ENCODE measurements at regions not wholly inside any gene's neighbourhood (a gene's known extent, or its start where the extent isn't known, plus 50 kb on each side); places are given as distances from the start of the nearest gene placed in this dataset.

DNA sequence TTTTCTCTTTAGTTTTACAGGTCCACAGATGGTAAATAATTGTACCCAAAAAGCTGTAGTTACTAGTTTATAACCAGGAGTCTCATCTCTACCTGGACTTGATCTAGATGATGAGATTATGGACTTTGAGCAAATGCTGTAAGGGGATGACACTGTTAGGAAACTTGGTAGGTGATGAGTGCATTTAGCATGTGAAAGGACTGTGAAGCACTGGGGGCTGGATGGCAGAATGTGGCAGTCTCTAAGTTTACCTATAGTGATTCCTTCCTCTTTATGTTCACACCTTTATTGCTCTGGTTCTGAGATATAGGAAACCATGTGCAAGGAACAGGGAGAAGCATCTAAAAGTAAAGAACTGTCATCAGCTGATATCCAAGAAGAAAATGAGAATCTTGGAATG, 230.7 kb upstream of the CHORDC1 start:
- H4K20me1 ChIP-seq (ENCODE audit: insufficient read depth): no peaks in the 10 kb centered on the region
- H3K4me2 ChIP-seq: no peak overlapping the region
- no peak overlapping the region for H2AFZ ChIP-seq (ENCODE audit: low read depth)
- no peaks in the 10 kb centered on the region for H3K27me3 ChIP-seq (ENCODE audit: insufficient read depth, low read depth)
- no peak overlapping the region for H3K4me3 ChIP-seq (IDR thresholded peaks at IDR 0.05; ENCODE audit: insufficient read depth, low read depth, low read length)
- no peaks in the 10 kb centered on the region for H3K4me1 ChIP-seq (ENCODE audit: low read depth, poor library complexity, severe bottlenecking)
- no peak overlapping the region for H3K27ac ChIP-seq
- no peak for TF ChIP-seq CTCF (conservative IDR thresholded peaks at IDR 0.05; ENCODE audit: low read depth, low read length)
- no peak overlapping the region for H3K9ac ChIP-seq
- H3K79me2 ChIP-seq (ENCODE audit: insufficient read depth, low read depth): no peaks in the 10 kb centered on the region
- H3K36me3 ChIP-seq (ENCODE audit: insufficient read depth): no peaks in the 10 kb centered on the region

GRCh38 chr11:90449606-90450005, 226.8 kb upstream of the CHORDC1 start:
- no peak overlapping the region for H3K27ac ChIP-seq
- no peaks in the 10 kb centered on the region for H3K79me2 ChIP-seq (ENCODE audit: insufficient read depth, low read depth)
- H3K27me3 ChIP-seq (ENCODE audit: insufficient read depth, low read depth): no peaks in the 10 kb centered on the region
- H3K9ac ChIP-seq: no peak overlapping the region
- H3K36me3 ChIP-seq (ENCODE audit: insufficient read depth): no peaks in the 10 kb centered on the region
- H3K4me3 ChIP-seq (IDR thresholded peaks at IDR 0.05; ENCODE audit: insufficient read depth, low read depth, low read length): no peak overlapping the region
- no peak overlapping the region for H2AFZ ChIP-seq (ENCODE audit: low read depth)
- TF ChIP-seq CTCF (conservative IDR thresholded peaks at IDR 0.05; ENCODE audit: low read depth, low read length): no peak
- H3K4me2 ChIP-seq: no peak overlapping the region
- H3K4me1 ChIP-seq (ENCODE audit: low read depth, poor library complexity, severe bottlenecking): no peaks in the 10 kb centered on the region
- no peaks in the 10 kb centered on the region for H4K20me1 ChIP-seq (ENCODE audit: insufficient read depth)

DNA sequence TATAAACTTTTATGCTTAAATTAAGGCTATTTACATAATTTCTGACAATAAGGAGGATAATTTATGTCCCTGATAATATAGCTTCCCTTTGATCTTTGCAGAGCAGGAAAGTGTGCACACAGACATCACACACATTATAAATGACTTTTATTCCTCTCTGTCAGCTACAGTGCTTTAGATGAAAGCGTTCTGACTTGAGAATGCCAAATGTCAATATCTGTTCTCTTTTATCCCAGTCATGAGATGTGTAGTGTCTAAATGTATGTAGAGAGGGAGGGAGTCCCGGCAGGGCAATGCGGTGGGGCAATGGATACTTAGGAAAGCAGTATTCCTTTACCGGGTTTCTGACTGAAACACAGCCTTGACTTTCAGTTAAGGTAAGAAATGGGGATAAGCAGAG, 225.4 kb upstream of the CHORDC1 start:
- Histone ChIP-seq H3K27ac (no peak overlapping the region), H3K4me1 (ENCODE audit: low read depth, poor library complexity, severe bottlenecking) (no peaks in the 10 kb centered on the region), H2AFZ (ENCODE audit: low read depth) (no peak overlapping the region), H3K4me2 (no peak overlapping the region), H3K9ac (no peak overlapping the region), H3K36me3 (ENCODE audit: insufficient read depth) (no peaks in the 10 kb centered on the region), H3K4me3 (IDR thresholded peaks at IDR 0.05; ENCODE audit: insufficient read depth, low read depth, low read length) (no peak overlapping the region), H3K27me3 (ENCODE audit: insufficient read depth, low read depth) (no peaks in the 10 kb centered on the region), H3K79me2 (ENCODE audit: insufficient read depth, low read depth) (no peaks in the 10 kb centered on the region), H4K20me1 (ENCODE audit: insufficient read depth) (no peaks in the 10 kb centered on the region)
- no peak for TF ChIP-seq CTCF (conservative IDR thresholded peaks at IDR 0.05; ENCODE audit: low read depth, low read length)

GRCh38 chr11:90447618-90448017, 224.8 kb upstream of the CHORDC1 start:
- H3K4me2 ChIP-seq: no peak overlapping the region
- H2AFZ ChIP-seq (ENCODE audit: low read depth): no peak overlapping the region
- no peak overlapping the region for H3K4me3 ChIP-seq (IDR thresholded peaks at IDR 0.05; ENCODE audit: insufficient read depth, low read depth, low read length)
- no peaks in the 10 kb centered on the region for H3K36me3 ChIP-seq (ENCODE audit: insufficient read depth)
- no peaks in the 10 kb centered on the region for H4K20me1 ChIP-seq (ENCODE audit: insufficient read depth)
- H3K4me1 ChIP-seq (ENCODE audit: low read depth, poor library complexity, severe bottlenecking): no peaks in the 10 kb centered on the region
- H3K79me2 ChIP-seq (ENCODE audit: insufficient read depth, low read depth): no peaks in the 10 kb centered on the region
- no peak overlapping the region for H3K9ac ChIP-seq
- TF ChIP-seq CTCF (conservative IDR thresholded peaks at IDR 0.05; ENCODE audit: low read depth, low read length): no peak
- no peaks in the 10 kb centered on the region for H3K27me3 ChIP-seq (ENCODE audit: insufficient read depth, low read depth)
- no peak overlapping the region for H3K27ac ChIP-seq

- Histone ChIP-seq H3K9ac (no peak overlapping the region), H2AFZ (ENCODE audit: low read depth) (no peak overlapping the region), H3K36me3 (ENCODE audit: insufficient read depth) (no peaks in the 10 kb centered on the region), H3K4me1 (ENCODE audit: low read depth, poor library complexity, severe bottlenecking) (no peaks in the 10 kb centered on the region), H3K4me3 (IDR thresholded peaks at IDR 0.05; ENCODE audit: insufficient read depth, low read depth, low read length) (no peak overlapping the region), H3K27me3 (ENCODE audit: insufficient read depth, low read depth) (no peaks in the 10 kb centered on the region), H3K27ac (no peak overlapping the region), H3K79me2 (ENCODE audit: insufficient read depth, low read depth) (no peaks in the 10 kb centered on the region), H4K20me1 (ENCODE audit: insufficient read depth) (no peaks in the 10 kb centered on the region), H3K4me2 (no peak overlapping the region)
- no peak for TF ChIP-seq CTCF (conservative IDR thresholded peaks at IDR 0.05; ENCODE audit: low read depth, low read length)
Measured at GRCh38 chr11:90446207-90446606, 223.4 kb upstream of the CHORDC1 start.
